Activated T-helper 2 cell treated with anti-CD3 and anti-CD28 coated beads, Interferon-gamma antibody, Interleukin-2, Interleukin-4, amounts not matched to agents 10 μg/mL and 5 μg/mL and 100 μg/mL, durations not matched to agents 14 hours and 24 hours and 36 hours (primary cell): ENCODE measurements at regions not wholly inside any gene's neighbourhood (a gene's known extent, or its start where the extent isn't known, plus 50 kb on each side); places are given as distances from the start of the nearest gene placed in this dataset.

Experiments used
- DNase-seq: peaks from one replicate; pipeline ENCODE4 v3.0.0; 2021; ENCODE audit warnings: low spot score
- H3K27ac Mint-ChIP-seq: one replicate; pipeline ENCODE4 v1.8.0; 2021; ENCODE audit warnings: mixed read lengths
- H3K27me3 Mint-ChIP-seq: one replicate; pipeline ENCODE4 v1.8.0; 2021; ENCODE audit warnings: low read depth, mixed read lengths
- H3K36me3 Mint-ChIP-seq: one replicate; pipeline ENCODE4 v1.8.0; 2021; ENCODE audit warnings: low read depth, mixed read lengths
- H3K4me1 Mint-ChIP-seq: one replicate; pipeline ENCODE4 v1.8.0; 2021; ENCODE audit warnings: low read depth, mixed read lengths
- H3K4me3 Mint-ChIP-seq: one replicate; pipeline ENCODE4 v1.8.0; 2021; ENCODE audit warnings: low read depth, mild to moderate bottlenecking, moderate library complexity, mixed read lengths
- H3K9me3 Mint-ChIP-seq: one replicate; pipeline ENCODE4 v1.8.0; 2021; ENCODE audit warnings: mixed read lengths
- intact Hi-C: fragments of 100-400 bp; cut with micrococcal nuclease; formaldehyde crosslinking; loops from one replicate; pipeline ENCODE4 v1.15.1; 2023

- Mint-ChIP-seq H3K4me3 (no peak overlapping the region), H3K9me3 (peaks cover 11% of the 10 kb centered on the region), H3K4me1 (peaks cover 2% of the 10 kb centered on the region), H3K36me3 (no peaks in the 10 kb centered on the region), H3K27me3 (peaks cover 2% of the 10 kb centered on the region), H3K27ac (no peak overlapping the region)
- DNase-seq: no peak
- intact Hi-C loops: no loop called here
Measured at GRCh38 chr9:8062459-8062858, 262.9 kb upstream of the DMAC1 start.

GRCh38 chr9:8053501-8053900, 253.9 kb upstream of the DMAC1 start:
- Mint-ChIP-seq H3K36me3 (no peaks in the 10 kb centered on the region), H3K27ac (no peak overlapping the region), H3K9me3 (peaks cover 24% of the 10 kb centered on the region), H3K4me1 (no peaks in the 10 kb centered on the region), H3K4me3 (no peak overlapping the region), H3K27me3 (no peaks in the 10 kb centered on the region)
- intact Hi-C loops: no loop called here
- DNase-seq: no peak

- Mint-ChIP-seq H3K36me3 (no peaks in the 10 kb centered on the region), H3K27me3 (no peaks in the 10 kb centered on the region), H3K4me1 (no peaks in the 10 kb centered on the region), H3K27ac (no peak overlapping the region), H3K9me3 (peaks cover 29% of the 10 kb centered on the region), H3K4me3 (no peak overlapping the region)
- intact Hi-C loops: no loop called here
- no peak for DNase-seq
Measured at GRCh38 chr9:8052991-8053390, 253.4 kb upstream of the DMAC1 start.

GRCh38 chr9:8037745-8038144, 238.2 kb upstream of the DMAC1 start:
- intact Hi-C loops: no loop called here
- DNase-seq: no peak
- no peaks in the 10 kb centered on the region for H3K4me1 Mint-ChIP-seq
- no peak overlapping the region for H3K27ac Mint-ChIP-seq
- no peaks in the 10 kb centered on the region for H3K27me3 Mint-ChIP-seq
- H3K4me3 Mint-ChIP-seq: no peak overlapping the region
- peaks cover 43% of the 10 kb centered on the region for H3K9me3 Mint-ChIP-seq
- no peaks in the 10 kb centered on the region for H3K36me3 Mint-ChIP-seq

- DNase-seq: no peak
- no peak overlapping the region for H3K4me3 Mint-ChIP-seq
- H3K27me3 Mint-ChIP-seq: no peaks in the 10 kb centered on the region
- no peaks in the 10 kb centered on the region for H3K36me3 Mint-ChIP-seq
- intact Hi-C loops: no loop called here
- peaks cover 40% of the 10 kb centered on the region for H3K9me3 Mint-ChIP-seq
- no peaks in the 10 kb centered on the region for H3K4me1 Mint-ChIP-seq
- no peak overlapping the region for H3K27ac Mint-ChIP-seq
Measured at GRCh38 chr9:8036914-8037524, 237.4 kb upstream of the DMAC1 start.

- H3K27me3 Mint-ChIP-seq: no peaks in the 10 kb centered on the region
- no peak overlapping the region for H3K27ac Mint-ChIP-seq
- no peaks in the 10 kb centered on the region for H3K4me1 Mint-ChIP-seq
- no peak for DNase-seq
- intact Hi-C loops: no loop called here
- H3K4me3 Mint-ChIP-seq: no peak overlapping the region
- H3K36me3 Mint-ChIP-seq: no peaks in the 10 kb centered on the region
- H3K9me3 Mint-ChIP-seq: peaks cover 13% of the 10 kb centered on the region
Measured at GRCh38 chr9:8033794-8034193, 234.2 kb upstream of the DMAC1 start.

GRCh38 chr9:8030095-8030494, 230.5 kb upstream of the DMAC1 start:
- H3K27me3 Mint-ChIP-seq: no peaks in the 10 kb centered on the region
- H3K9me3 Mint-ChIP-seq: no peaks in the 10 kb centered on the region
- intact Hi-C loops: no loop called here
- no peak overlapping the region for H3K4me3 Mint-ChIP-seq
- no peaks in the 10 kb centered on the region for H3K36me3 Mint-ChIP-seq
- DNase-seq: no peak
- H3K4me1 Mint-ChIP-seq: no peaks in the 10 kb centered on the region
- no peak overlapping the region for H3K27ac Mint-ChIP-seq

GRCh38 chr9:8027351-8027750, 227.8 kb upstream of the DMAC1 start:
- DNase-seq: no peak
- no peak overlapping the region for H3K27ac Mint-ChIP-seq
- no peaks in the 10 kb centered on the region for H3K9me3 Mint-ChIP-seq
- no peaks in the 10 kb centered on the region for H3K4me1 Mint-ChIP-seq
- no peaks in the 10 kb centered on the region for H3K36me3 Mint-ChIP-seq
- intact Hi-C loops: no loop called here
- no peaks in the 10 kb centered on the region for H3K27me3 Mint-ChIP-seq
- no peak overlapping the region for H3K4me3 Mint-ChIP-seq

- H3K9me3 Mint-ChIP-seq: no peaks in the 10 kb centered on the region
- H3K4me1 Mint-ChIP-seq: no peaks in the 10 kb centered on the region
- H3K27me3 Mint-ChIP-seq: no peaks in the 10 kb centered on the region
- intact Hi-C loops: no loop called here
- H3K4me3 Mint-ChIP-seq: no peak overlapping the region
- no peak overlapping the region for H3K27ac Mint-ChIP-seq
- no peak for DNase-seq
- H3K36me3 Mint-ChIP-seq: no peaks in the 10 kb centered on the region
Measured at GRCh38 chr9:8025551-8025950, 226.0 kb upstream of the DMAC1 start.

GRCh38 chr9:8020186-8020585, 220.6 kb upstream of the DMAC1 start:
- H3K36me3 Mint-ChIP-seq: no peaks in the 10 kb centered on the region
- intact Hi-C loops: no loop called here
- no peak overlapping the region for H3K4me3 Mint-ChIP-seq

GRCh38 chr9:8019636-8020035, 220.1 kb upstream of the DMAC1 start:
- no peak overlapping the region for H3K27ac Mint-ChIP-seq
- intact Hi-C loops: no loop called here
- no peak overlapping the region for H3K4me3 Mint-ChIP-seq
- H3K36me3 Mint-ChIP-seq: no peaks in the 10 kb centered on the region
- H3K4me1 Mint-ChIP-seq: no peaks in the 10 kb centered on the region
- H3K27me3 Mint-ChIP-seq: no peaks in the 10 kb centered on the region
- H3K9me3 Mint-ChIP-seq: peaks cover 6% of the 10 kb centered on the region
- no peak for DNase-seq

More at GRCh38 chr9:8020186-8020585, 220.6 kb upstream of the DMAC1 start:
- no peak overlapping the region for H3K27ac Mint-ChIP-seq
- no peaks in the 10 kb centered on the region for H3K4me1 Mint-ChIP-seq
- peaks cover 6% of the 10 kb centered on the region for H3K9me3 Mint-ChIP-seq
- no peaks in the 10 kb centered on the region for H3K27me3 Mint-ChIP-seq
- no peak for DNase-seq

- Mint-ChIP-seq H3K27ac (no peak overlapping the region), H3K4me3 (no peak overlapping the region), H3K4me1 (no peaks in the 10 kb centered on the region), H3K27me3 (no peaks in the 10 kb centered on the region), H3K36me3 (no peaks in the 10 kb centered on the region), H3K9me3 (peaks cover 6% of the 10 kb centered on the region)
- intact Hi-C loops: no loop called here
- DNase-seq: no peak
Measured at GRCh38 chr9:8014997-8015682, 215.6 kb upstream of the DMAC1 start.

- H3K27me3 Mint-ChIP-seq: no peaks in the 10 kb centered on the region
- intact Hi-C loops: no loop called here
- peaks cover 17% of the 10 kb centered on the region for H3K9me3 Mint-ChIP-seq
- no peak for DNase-seq
- no peak overlapping the region for H3K4me3 Mint-ChIP-seq
- no peaks in the 10 kb centered on the region for H3K4me1 Mint-ChIP-seq
- no peaks in the 10 kb centered on the region for H3K36me3 Mint-ChIP-seq
- H3K27ac Mint-ChIP-seq: no peak overlapping the region
Measured at GRCh38 chr9:8012986-8013385, 213.4 kb upstream of the DMAC1 start.
